DND-41 (cell line): ENCODE measurements at regions not wholly inside any gene's neighbourhood (a gene's known extent, or its start where the extent isn't known, plus 50 kb on each side); places are given as distances from the start of the nearest gene placed in this dataset.

ENCODE experiments used
- ATAC-seq: fragments of 200-7000 bp; cut with Tn5 transposase; 3 replicates; pipeline ENCODE4 v1.9.1; 2021; ENCODE audit warnings: low read depth; ENCODE audit not compliant: insufficient read depth
- DNase-seq: peaks from one replicate; pipeline ENCODE4 v3.0.0-alpha.2; 2020
- H2AFZ ChIP-seq: 2 replicates; pipeline ENCODE4 v1.6.0; 2012; ENCODE audit warnings: low read depth, low read length
- H3K27ac ChIP-seq: 2 replicates; pipeline ENCODE4 v1.5.1; 2012; ENCODE audit warnings: low read length, inconsistent platforms
- H3K27me3 ChIP-seq: fragments of 200-600 bp; sonication (generic); 2 replicates; pipeline ENCODE4 v1.6.0; 2012; ENCODE audit warnings: low read length, mild to moderate bottlenecking, inconsistent platforms; ENCODE audit not compliant: insufficient read depth, poor library complexity
- H3K36me3 ChIP-seq: 2 replicates; pipeline ENCODE4 v1.5.1; 2012; ENCODE audit warnings: low read length, inconsistent platforms; ENCODE audit not compliant: insufficient read depth
- H3K4me1 ChIP-seq: 2 replicates; pipeline ENCODE4 v1.5.1; 2012; ENCODE audit warnings: mild to moderate bottlenecking, low read length; ENCODE audit not compliant: insufficient read depth
- H3K4me2 ChIP-seq: 2 replicates; pipeline ENCODE4 v1.6.0; 2012; ENCODE audit warnings: mild to moderate bottlenecking, moderate library complexity, low read length, inconsistent platforms; ENCODE audit not compliant: insufficient read depth
- H3K4me3 ChIP-seq, 2 experiments: fragments of 200-600 bp in 1 of 2; shearing (Covaris generic) in 1 of 2; 2 replicates each; pipeline ENCODE4 v1.5.1; 2012 to 2016; ENCODE audit warnings: inconsistent platforms in 2 of 2, low read length in 2 of 2, mild to moderate bottlenecking in 2 of 2, low read depth in 1 of 2, moderate library complexity in 1 of 2
- H3K79me2 ChIP-seq: 2 replicates; pipeline ENCODE4 v1.6.0; 2012; ENCODE audit warnings: low read length, inconsistent platforms; ENCODE audit not compliant: insufficient read depth
- H3K9ac ChIP-seq: 2 replicates; pipeline ENCODE4 v1.6.0; 2012; ENCODE audit warnings: low read depth, mild to moderate bottlenecking, inconsistent platforms, low read length, moderate library complexity
- H3K9me3 ChIP-seq: 2 replicates; pipeline ENCODE4 v1.5.1; 2012; ENCODE audit warnings: low read length, moderate library complexity, mild to moderate bottlenecking, inconsistent platforms; ENCODE audit not compliant: insufficient read depth, severe bottlenecking
- H4K20me1 ChIP-seq: 2 replicates; pipeline ENCODE4 v1.6.0; 2012; ENCODE audit warnings: low read length; ENCODE audit not compliant: insufficient read depth
- CTCF ChIP-seq: IDR thresholded peaks from 2 replicates; pipeline ENCODE4 v1.5.1; 2012; ENCODE audit warnings: borderline replicate concordance, low read length, moderate library complexity, mild to moderate bottlenecking; ENCODE audit not compliant: poor library complexity, severe bottlenecking; ENCODE audit errors: extremely low read depth
- EZH2 ChIP-seq: IDR thresholded peaks from 3 replicates; pipeline ENCODE4 v1.6.1; 2012; ENCODE audit warnings: borderline replicate concordance, low read depth, mild to moderate bottlenecking, moderate library complexity, low read length, inconsistent platforms; ENCODE audit not compliant: severe bottlenecking

- Histone ChIP-seq H3K4me2 (no peak overlapping the region), H3K27me3 (no peaks in the 10 kb centered on the region), H3K4me1 (peaks cover 20% of the 10 kb centered on the region), H3K9me3 (no peaks in the 10 kb centered on the region), H2AFZ (no peak overlapping the region), H3K36me3 (no peaks in the 10 kb centered on the region), H3K79me2 (no peaks in the 10 kb centered on the region), H3K27ac (no peak overlapping the region), H3K4me3 (no peak overlapping the region), H3K9ac (no peak overlapping the region), H4K20me1 (no peaks in the 10 kb centered on the region)
- TF ChIP-seq CTCF (no peak), EZH2 (no peak)
- ATAC-seq (no peak), DNase-seq (no peak)
Observed at GRCh38 chr10:3423384-3423783, 250.8 kb upstream of the PITRM1 start.

- peak; percentile 52 for ATAC-seq
- TF ChIP-seq CTCF = no peak
- no peak overlapping the region for H3K27ac ChIP-seq
- DNase-seq = peak; percentile 30
- H2AFZ ChIP-seq = no peak overlapping the region
- H3K79me2 ChIP-seq = no peaks in the 10 kb centered on the region
- H3K9ac ChIP-seq = no peak overlapping the region
- no peak overlapping the region for H3K4me2 ChIP-seq
- no peak overlapping the region for H3K4me3 ChIP-seq
- no peaks in the 10 kb centered on the region for H3K36me3 ChIP-seq
- H3K27me3 ChIP-seq = no peaks in the 10 kb centered on the region
- H4K20me1 ChIP-seq = no peaks in the 10 kb centered on the region
- H3K4me1 ChIP-seq = peaks cover 20% of the 10 kb centered on the region
- H3K9me3 ChIP-seq = no peaks in the 10 kb centered on the region
Observed at GRCh38 chr10:3422282-3422681, 249.7 kb upstream of the PITRM1 start.

GRCh38 chr10:3421537-3422257, 249.1 kb upstream of the PITRM1 start:
- H3K4me3 ChIP-seq = no peak overlapping the region
- no peak overlapping the region for H3K9ac ChIP-seq
- no peak overlapping the region for H3K4me2 ChIP-seq
- DNase-seq = no peak
- H3K4me1 ChIP-seq = peaks cover 20% of the 10 kb centered on the region
- TF ChIP-seq CTCF (peak; percentile 15), EZH2 (no peak)
- ATAC-seq = no peak
- H3K9me3 ChIP-seq = no peaks in the 10 kb centered on the region
- no peaks in the 10 kb centered on the region for H4K20me1 ChIP-seq
- H3K79me2 ChIP-seq = no peaks in the 10 kb centered on the region
- no peak overlapping the region for H2AFZ ChIP-seq
- no peaks in the 10 kb centered on the region for H3K27me3 ChIP-seq
- no peak overlapping the region for H3K27ac ChIP-seq
- no peaks in the 10 kb centered on the region for H3K36me3 ChIP-seq
